Subcutaneous abdominal adipose tissue (tissue), 5 donors: ENCODE measurements at regions not wholly inside any gene's neighbourhood (a gene's known extent, or its start where the extent isn't known, plus 50 kb on each side); places are given as distances from the start of the nearest gene placed in this dataset.
"Not testable (repeated sequence)": the region's sequence is repeated elsewhere in the genome, so short reads cannot be mapped to it uniquely, and the experiment has no call there.

Experiments used
- H3K27ac ChIP-seq: one replicate; pipeline ENCODE4 v1.7.0; 2013; ENCODE audit warnings: low read depth, mild to moderate bottlenecking, inconsistent platforms, low read length, moderate library complexity
- H3K27me3 ChIP-seq, 5 donors: one replicate each; pipeline ENCODE4 v1.7.0; 2013; ENCODE audit warnings: low read length in 5 of 5, inconsistent platforms in 1 of 5; ENCODE audit not compliant: control insufficient read depth in 5 of 5, insufficient read depth in 4 of 5
- H3K36me3 ChIP-seq, 5 donors: one replicate each; pipeline ENCODE4 v1.7.0; 2013; ENCODE audit warnings: low read length in 5 of 5; ENCODE audit not compliant: control insufficient read depth in 5 of 5, insufficient read depth in 5 of 5
- H3K4me1 ChIP-seq, 5 donors: one replicate each; pipeline ENCODE4 v1.7.0; 2013; ENCODE audit warnings: low read length in 5 of 5, mild to moderate bottlenecking in 3 of 5, moderate library complexity in 1 of 5; ENCODE audit not compliant: control insufficient read depth in 5 of 5, insufficient read depth in 5 of 5
- H3K4me3 ChIP-seq, 5 donors: one replicate each; pipeline ENCODE4 v1.7.0; 2013; ENCODE audit warnings: low read length in 5 of 5, low read depth in 1 of 5
- H3K9ac ChIP-seq, 5 donors: one replicate each; pipeline ENCODE4 v1.7.0; 2013; ENCODE audit warnings: low read length in 5 of 5, mild to moderate bottlenecking in 4 of 5, moderate library complexity in 3 of 5
- H3K9me3 ChIP-seq, 5 donors: one replicate each; pipeline ENCODE4 v1.7.0; 2013; ENCODE audit warnings: low read length in 5 of 5; ENCODE audit not compliant: control insufficient read depth in 5 of 5
- donor health status: healthy.
- donor health status: healthy.
- donor health status: healthy.
- donor health status: healthy.
- donor health status: healthy.

- H3K9me3 ChIP-seq: no peaks in the 10 kb centered on the region
- H3K36me3 ChIP-seq: no peaks in the 10 kb centered on the region
- no peaks in the 10 kb centered on the region for H3K4me1 ChIP-seq
- peaks cover 0 to 8% (median 5%) of the 10 kb centered on the region in 5 donors for H3K27me3 ChIP-seq
- H3K27ac ChIP-seq: no peak overlapping the region
- no peak overlapping the region for H3K4me3 ChIP-seq
- H3K9ac ChIP-seq: no peak overlapping the region
Observed at GRCh38 chr2:587087-587960, 89.9 kb downstream of the TMEM18 start.

GRCh38 chr2:586641-587076 lies 90.5 kb downstream of the TMEM18 start:
- Histone ChIP-seq H3K27ac (no peak overlapping the region), H3K27me3 (peaks cover 0 to 8% (median 5%) of the 10 kb centered on the region in 5 donors), H3K36me3 (no peaks in the 10 kb centered on the region), H3K9ac (no peak overlapping the region), H3K9me3 (no peaks in the 10 kb centered on the region), H3K4me1 (no peaks in the 10 kb centered on the region), H3K4me3 (no peak overlapping the region)

- Histone ChIP-seq H3K36me3 (no peaks in the 10 kb centered on the region), H3K9me3 (no peaks in the 10 kb centered on the region), H3K9ac (no peak overlapping the region), H3K4me1 (no peaks in the 10 kb centered on the region), H3K27me3 (peaks cover 0 to 9% (median 5%) of the 10 kb centered on the region in 5 donors), H3K27ac (no peak overlapping the region), H3K4me3 (no peak overlapping the region)
Observed at GRCh38 chr2:584863-585823, 92.1 kb downstream of the TMEM18 start.

GRCh38 chr2:583666-584065 lies 93.5 kb downstream of the TMEM18 start:
- H3K9ac ChIP-seq: no peak overlapping the region
- peaks cover 0 to 9% (median 5%) of the 10 kb centered on the region in 5 donors for H3K27me3 ChIP-seq
- H3K27ac ChIP-seq: no peak overlapping the region
- no peak overlapping the region for H3K4me3 ChIP-seq
- no peaks in the 10 kb centered on the region for H3K36me3 ChIP-seq
- H3K9me3 ChIP-seq: no peaks in the 10 kb centered on the region
- no peaks in the 10 kb centered on the region for H3K4me1 ChIP-seq

GRCh38 chr2:582792-583528 lies 94.2 kb downstream of the TMEM18 start:
- no peak overlapping the region for H3K9ac ChIP-seq
- H3K4me3 ChIP-seq: no peak overlapping the region
- peaks cover 0 to 9% (median 5%) of the 10 kb centered on the region in 5 donors for H3K27me3 ChIP-seq
- no peaks in the 10 kb centered on the region for H3K9me3 ChIP-seq
- H3K36me3 ChIP-seq: no peaks in the 10 kb centered on the region
- no peak overlapping the region for H3K27ac ChIP-seq
- H3K4me1 ChIP-seq: no peaks in the 10 kb centered on the region

GRCh38 chr2:582289-582688 lies 94.9 kb downstream of the TMEM18 start:
- not testable (repeated sequence) for H3K27ac ChIP-seq, H3K4me3 ChIP-seq, H3K36me3 ChIP-seq, H3K9ac ChIP-seq, H3K4me1 ChIP-seq, H3K27me3 ChIP-seq, H3K9me3 ChIP-seq

- Histone ChIP-seq H3K27me3 (peaks cover 0 to 3% (median 0%) of the 10 kb centered on the region in 5 donors), H3K36me3 (no peaks in the 10 kb centered on the region), H3K9me3 (peaks cover 7 to 20% (median 11%) of the 10 kb centered on the region in 5 donors), H3K4me3 (no peak overlapping the region), H3K9ac (no peak overlapping the region), H3K27ac (no peak overlapping the region), H3K4me1 (peaks cover 0 to 3% (median 0%) of the 10 kb centered on the region in 5 donors)
Observed at GRCh38 chr2:579961-580360, 97.2 kb downstream of the TMEM18 start.

- Histone ChIP-seq H3K9ac (no peak overlapping the region), H3K4me3 (no peak overlapping the region), H3K27ac (no peak overlapping the region), H3K36me3 (no peaks in the 10 kb centered on the region), H3K9me3 (peaks cover 7 to 23% (median 11%) of the 10 kb centered on the region in 5 donors), H3K4me1 (peaks cover 0 to 3% (median 0%) of the 10 kb centered on the region in 5 donors), H3K27me3 (peaks cover 0 to 3% (median 0%) of the 10 kb centered on the region in 5 donors)
Observed at GRCh38 chr2:579351-579886, 97.8 kb downstream of the TMEM18 start.

- H3K9ac ChIP-seq: no peak overlapping the region
- H3K4me1 ChIP-seq: peaks cover 0 to 3% (median 0%) of the 10 kb centered on the region in 5 donors
- peaks cover 0 to 3% (median 0%) of the 10 kb centered on the region in 5 donors for H3K27me3 ChIP-seq
- no peak overlapping the region for H3K4me3 ChIP-seq
- peaks cover 9 to 36% (median 13%) of the 10 kb centered on the region in 5 donors for H3K9me3 ChIP-seq
- H3K36me3 ChIP-seq: no peaks in the 10 kb centered on the region
- H3K27ac ChIP-seq: no peak overlapping the region
Observed at GRCh38 chr2:576292-576691, 100.9 kb downstream of the TMEM18 start.
